K562 (cell line): ENCODE measurements at regions not wholly inside any gene's neighbourhood (a gene's known extent, or its start where the extent isn't known, plus 50 kb on each side); places are given as distances from the start of the nearest gene placed in this dataset.

Experiments used
- ATAC-seq: fragments of 200-7000 bp; cut with Tn5 transposase; 3 replicates; pipeline ENCODE4 v1.9.1; 2020; ENCODE audit warnings: moderate library complexity
- BruUV-seq: library from RNA; stranded (reverse); fragments of 400-500 nt; replicated peaks from 2 replicates; lab custom pipeline; 2021; lab: Mats Ljungman, UMichigan
- CTCF ChIA-PET: fragments of 300-600 bp; formaldehyde crosslinking; extraction: SDS; loops from one replicate; lab custom pipeline; 2021; ENCODE audit warnings: low intra/inter-chr PET ratio; lab: Yijun Ruan, JAX
- POLR2A ChIA-PET: fragments of 300-600, 350-650 bp; sonication (Branson Sonifier 250); formaldehyde crosslinking; extraction: SDS; loops from one replicate; lab custom pipeline; 2021; ENCODE audit warnings: antibody characterized with exemption, inconsistent platforms; lab: Yijun Ruan, JAX
- DNase-seq, 4 experiments: peaks; one replicate each; pipeline versions ENCODE4 v3.0.0 to v3.0.0-alpha.2; 2011 to 2018; ENCODE audit warnings: low spot score in 3 of 4, mixed read lengths in 3 of 4; ENCODE audit errors: extremely low read depth in 1 of 4
- FAIRE-seq: peaks from 2 replicates; lab custom pipeline; 2011; peaks lifted over from hg19 to GRCh38; lab: Jason Lieb, UNC
- H2AFZ ChIP-seq: 2 replicates; pipeline ENCODE4 v1.6.0; 2011; ENCODE audit warnings: low read depth, low read length, control low read depth, inconsistent platforms
- H3K27ac ChIP-seq: fragments of 200-600 bp; 3 replicates; pipeline ENCODE4 v1.8.0; 2011; ENCODE audit warnings: low read depth, mild to moderate bottlenecking, control low read depth, inconsistent platforms, low read length, moderate library complexity, mixed read lengths; ENCODE audit errors: extremely low read depth
- H3K27me3 ChIP-seq, 2 experiments: fragments of 300-600 bp in 1 of 2; 2 replicates in 1 of 2; 3 replicates in 1 of 2; pipeline versions ENCODE4 v1.6.0 to v1.8.0; 2011; ENCODE audit warnings: inconsistent platforms in 2 of 2, low read length in 2 of 2, mild to moderate bottlenecking in 1 of 2, mixed read lengths in 1 of 2, moderate library complexity in 1 of 2; ENCODE audit not compliant: control insufficient read depth in 2 of 2, insufficient read depth in 2 of 2
- H3K36me3 ChIP-seq: fragments of 300-600 bp; 3 replicates; pipeline ENCODE4 v1.8.0; 2011; ENCODE audit warnings: mild to moderate bottlenecking, low read length, inconsistent platforms; ENCODE audit not compliant: control insufficient read depth, insufficient read depth
- H3K4me1 ChIP-seq, 2 experiments: fragments of 200-600 bp in 1 of 2; replicated peaks in 1 of 2; 2 replicates in 1 of 2; 3 replicates in 1 of 2; pipeline versions ENCODE4 v1.5.1 to v1.8.0; 2011; ENCODE audit warnings: inconsistent platforms in 2 of 2, low read length in 2 of 2, mild to moderate bottlenecking in 1 of 2, mixed read lengths in 1 of 2, moderate library complexity in 1 of 2; ENCODE audit not compliant: control insufficient read depth in 2 of 2, insufficient read depth in 2 of 2
- H3K4me2 ChIP-seq: 2 replicates; pipeline ENCODE4 v1.6.1; 2011; ENCODE audit warnings: low read length, control low read depth, inconsistent platforms, mixed read lengths; ENCODE audit not compliant: insufficient read depth
- H3K4me3 ChIP-seq: fragments of 200-600 bp; sonication (generic), shearing (Covaris generic); 2 replicates; pipeline ENCODE4 v1.5.1; 2016; ENCODE audit warnings: control low read depth, inconsistent platforms
- H3K79me2 ChIP-seq: fragments of 200-600 bp; 3 replicates; pipeline ENCODE4 v1.8.0; 2011; ENCODE audit warnings: low read length, inconsistent platforms; ENCODE audit not compliant: control insufficient read depth, insufficient read depth
- H3K9ac ChIP-seq, 2 experiments: 2 replicates each; pipeline versions ENCODE4 v1.6.0 to v1.6.1; 2011; ENCODE audit warnings: low read depth in 2 of 2, low read length in 2 of 2, control low read depth in 1 of 2, inconsistent platforms in 1 of 2, mild to moderate bottlenecking in 1 of 2, mixed read lengths in 1 of 2; ENCODE audit not compliant: insufficient read depth in 1 of 2
- H3K9me1 ChIP-seq: one replicate; pipeline ENCODE4 v1.6.0; 2011; ENCODE audit warnings: inconsistent platforms, mild to moderate bottlenecking, low read length, moderate library complexity; ENCODE audit not compliant: control insufficient read depth, insufficient read depth
- H3K9me3 ChIP-seq: replicated peaks from 2 replicates; pipeline ENCODE4 v1.5.1; 2011; ENCODE audit warnings: low read depth, low read length, inconsistent platforms; ENCODE audit not compliant: control insufficient read depth, insufficient read depth
- H4K20me1 ChIP-seq: replicated peaks from 2 replicates; pipeline ENCODE4 v1.6.1; 2011; ENCODE audit warnings: low read length, inconsistent platforms, mixed read lengths; ENCODE audit not compliant: control insufficient read depth, insufficient read depth
- BCL6 ChIP-seq: fragments of 250-450 bp; sonication (Bioruptor Pico); IDR thresholded peaks from 2 replicates; pipeline ENCODE4 v1.4.0; 2020
- BRD9 ChIP-seq: fragments of 450-650 bp; IDR thresholded peaks from 2 replicates; pipeline ENCODE4 v1.6.1; 2018; ENCODE audit warnings: low read depth; ENCODE audit not compliant: partially characterized antibody
- FOXM1 ChIP-seq, 2 experiments: fragments of 450-650 bp in 1 of 2; sonication (generic) in 1 of 2; formaldehyde crosslinking in 1 of 2; IDR thresholded peaks; 2 replicates each; pipeline versions ENCODE4 v1.6.1 to v1.9.0; 2017 to 2022; ENCODE audit warnings: low read depth in 2 of 2, mild to moderate bottlenecking in 2 of 2, missing genetic modification reagents in 1 of 2, moderate library complexity in 1 of 2
- HDAC1 ChIP-seq, 2 experiments: fragments of 450-650 bp; IDR thresholded peaks; 2 replicates each; pipeline ENCODE4 v1.6.1; 2016 to 2017; ENCODE audit warnings: inconsistent platforms in 1 of 2, mild to moderate bottlenecking in 1 of 2, moderate library complexity in 1 of 2
- HNRNPLL ChIP-seq: fragments of 200-400 bp; formaldehyde crosslinking; IDR thresholded peaks from 2 replicates; pipeline ENCODE4 v1.6.1; 2017; ENCODE audit warnings: low read length, low read depth, mild to moderate bottlenecking; ENCODE audit not compliant: poor library complexity, severe bottlenecking
- MED1 ChIP-seq: sonication (generic); formaldehyde crosslinking; IDR thresholded peaks from 2 replicates; pipeline ENCODE4 v1.8.1; 2023; ENCODE audit warnings: missing genetic modification reagents, borderline replicate concordance
- PHB2 ChIP-seq: fragments of 450-650 bp; IDR thresholded peaks from 2 replicates; pipeline ENCODE4 v1.6.1; 2017; ENCODE audit warnings: low read depth
- POLR3G ChIP-seq: IDR thresholded peaks from 2 replicates; pipeline ENCODE4 v1.6.1; 2011; ENCODE audit not compliant: insufficient read length, insufficient replicate concordance; ENCODE audit errors: extremely low read depth
- PTTG1 ChIP-seq: fragments of 450-650 bp; IDR thresholded peaks from 2 replicates; pipeline ENCODE4 v1.6.1; 2016; ENCODE audit warnings: low read depth, mild to moderate bottlenecking, missing genetic modification characterization, missing compliant biosample characterization
- RBFOX2 ChIP-seq: fragments of 200-400 bp; formaldehyde crosslinking; IDR thresholded peaks from 2 replicates; pipeline ENCODE4 v1.6.1; 2017; ENCODE audit warnings: low read depth, mild to moderate bottlenecking, low read length, moderate library complexity
- RREB1 ChIP-seq: fragments of 250-450 bp; sonication (Bioruptor Pico); IDR thresholded peaks from 2 replicates; pipeline ENCODE4 v1.4.0; 2020
- STAG1 ChIP-seq: sonication (generic); formaldehyde crosslinking; IDR thresholded peaks from 2 replicates; pipeline ENCODE4 v1.5.0; 2020; ENCODE audit warnings: missing genetic modification reagents, borderline replicate concordance
- ZC3H4 ChIP-seq: sonication (generic); formaldehyde crosslinking; IDR thresholded peaks from 2 replicates; pipeline ENCODE4 v1.9.0; 2021; ENCODE audit warnings: missing genetic modification reagents, borderline replicate concordance
- ZNF134 ChIP-seq: fragments of 250-450 bp; sonication (Bioruptor Pico); conservative IDR thresholded peaks from 2 replicates; pipeline ENCODE4 v1.4.0; 2020
- WGBS: fragments of 100-300 bp; shearing (Covaris generic); methylation state at CpG from one replicate; pipeline ENCODE4 v1.1.6; 2016; ENCODE audit warnings: low coverage, mixed read lengths; ENCODE audit not compliant: insufficient coverage; ENCODE audit errors: missing lambda C conversion rate; 5-methylcytosine and 5-hydroxymethylcytosine counted together
- in situ Hi-C: fragments of 300-500 bp; cut with MboI; formaldehyde crosslinking; loops from 4 replicates; pipeline ENCODE4 v1.15.0; 2018; ENCODE audit warnings: inconsistent platforms, mixed read lengths
- intact Hi-C: fragments of 100-400 bp; cut with micrococcal nuclease; formaldehyde crosslinking; loops from 2 replicates; pipeline ENCODE4 v1.14.2; 2022
- TF ChIP-seq, protein P1 (sequence below): fragments of 150-350 bp; conservative IDR thresholded peaks from 2 replicates; pipeline ENCODE4 v1.6.1; 2014; ENCODE audit warnings: low read length

GRCh38 chr7:96800122-96800521 lies 90.5 kb upstream of the SEM1 start (continued):
- TF ChIP-seq RBFOX2: no peak
- TF ChIP-seq HNRNPLL: no peak
- no peak for TF ChIP-seq BRD9
- TF ChIP-seq ZNF134 (CRISPR knock-in tag): no peak
- TF ChIP-seq HDAC1 (IDR thresholded peaks at IDR 0.05): no peak
- no peak for TF ChIP-seq FOXM1 (IDR thresholded peaks at IDR 0.05; ENCODE audit: low read depth)
- no peak for TF ChIP-seq FOXM1 (CRISPR knock-in tag; IDR thresholded peaks at IDR 0.05; ENCODE audit: low read depth)
- no peak for TF ChIP-seq MED1 (CRISPR knock-in tag)
- TF ChIP-seq PHB2: no peak

DNA sequence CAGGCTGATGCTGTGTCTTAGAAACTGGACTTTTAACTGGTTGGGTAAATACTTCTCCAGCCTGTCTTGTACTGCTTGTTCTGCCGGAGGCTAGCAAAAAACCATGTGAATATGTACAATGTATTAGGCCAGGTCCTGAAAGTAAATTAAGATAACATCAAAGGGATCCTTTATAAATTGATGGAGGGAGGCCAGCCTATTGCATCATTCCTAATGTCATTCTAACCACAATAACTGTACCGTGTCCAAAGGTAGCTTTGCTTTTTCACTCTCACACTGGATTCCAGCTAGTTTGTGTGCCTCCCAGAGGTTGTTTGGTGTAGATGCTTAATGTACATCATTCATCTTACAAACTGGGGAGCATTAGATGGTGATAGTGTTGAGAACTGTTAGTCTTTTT lies 91.2 kb upstream of the SEM1 start:
- Histone ChIP-seq H3K4me3 (no peak overlapping the region), H3K27ac (no peak overlapping the region), H2AFZ (no peak overlapping the region), H3K36me3 (no peaks in the 10 kb centered on the region), H4K20me1 (no peaks in the 10 kb centered on the region), H3K9me1 (no peaks in the 10 kb centered on the region), H3K9me3 (no peaks in the 10 kb centered on the region), H3K79me2 (no peaks in the 10 kb centered on the region), H3K4me1 (no peaks in the 10 kb centered on the region), H3K9ac (no peak overlapping the region), H3K4me2 (no peak overlapping the region), H3K27me3 (peaks cover 9% of the 10 kb centered on the region in 2 experiments; a peak in 3 of 5 replicates)
- no peak for ATAC-seq
- ChIA-PET POLR2A (no interaction called here), CTCF (no interaction called here)
- no peak for DNase-seq
- in situ Hi-C loops (no loop called here), intact Hi-C loops (no loop called here)
- 0% methylated on average over 2 of the region's 2 CpGs for WGBS
- BruUV-seq: no TSS peak
- FAIRE-seq: no peak
- TF ChIP-seq, protein P1, sequence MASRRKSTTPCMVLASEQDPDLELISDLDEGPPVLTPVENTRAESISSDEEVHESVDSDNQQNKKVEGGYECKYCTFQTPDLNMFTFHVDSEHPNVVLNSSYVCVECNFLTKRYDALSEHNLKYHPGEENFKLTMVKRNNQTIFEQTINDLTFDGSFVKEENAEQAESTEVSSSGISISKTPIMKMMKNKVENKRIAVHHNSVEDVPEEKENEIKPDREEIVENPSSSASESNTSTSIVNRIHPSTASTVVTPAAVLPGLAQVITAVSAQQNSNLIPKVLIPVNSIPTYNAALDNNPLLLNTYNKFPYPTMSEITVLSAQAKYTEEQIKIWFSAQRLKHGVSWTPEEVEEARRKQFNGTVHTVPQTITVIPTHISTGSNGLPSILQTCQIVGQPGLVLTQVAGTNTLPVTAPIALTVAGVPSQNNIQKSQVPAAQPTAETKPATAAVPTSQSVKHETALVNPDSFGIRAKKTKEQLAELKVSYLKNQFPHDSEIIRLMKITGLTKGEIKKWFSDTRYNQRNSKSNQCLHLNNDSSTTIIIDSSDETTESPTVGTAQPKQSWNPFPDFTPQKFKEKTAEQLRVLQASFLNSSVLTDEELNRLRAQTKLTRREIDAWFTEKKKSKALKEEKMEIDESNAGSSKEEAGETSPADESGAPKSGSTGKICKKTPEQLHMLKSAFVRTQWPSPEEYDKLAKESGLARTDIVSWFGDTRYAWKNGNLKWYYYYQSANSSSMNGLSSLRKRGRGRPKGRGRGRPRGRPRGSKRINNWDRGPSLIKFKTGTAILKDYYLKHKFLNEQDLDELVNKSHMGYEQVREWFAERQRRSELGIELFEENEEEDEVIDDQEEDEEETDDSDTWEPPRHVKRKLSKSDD: no peak
- no peak for TF ChIP-seq BCL6 (CRISPR knock-in tag)
- no peak for TF ChIP-seq RREB1 (CRISPR knock-in tag)
- no peak for TF ChIP-seq ZC3H4
- TF ChIP-seq PTTG1 (tag): no peak
- TF ChIP-seq POLR3G: no peak
- no peak for TF ChIP-seq STAG1 (CRISPR knock-in tag)
